Loucy (cell line): ENCODE measurements at regions not wholly inside any gene's neighbourhood (a gene's known extent, or its start where the extent isn't known, plus 50 kb on each side); places are given as distances from the start of the nearest gene placed in this dataset.

Experiments
- H2AFZ ChIP-seq: fragments of 200-600 bp; sonication (generic); 2 replicates; pipeline ENCODE4 v1.6.0; 2016; ENCODE audit warnings: antibody characterized with exemption, mild to moderate bottlenecking, low read length, moderate library complexity
- H3F3A ChIP-seq: fragments of 200-600 bp; 2 replicates; pipeline ENCODE4 v1.6.0; 2016; ENCODE audit warnings: antibody characterized with exemption, low read depth, mild to moderate bottlenecking
- H3K27me3 ChIP-seq: fragments of 200-600 bp; sonication (generic); 2 replicates; pipeline ENCODE4 v1.6.1; 2014; ENCODE audit warnings: low read length, mild to moderate bottlenecking; ENCODE audit not compliant: insufficient read depth, poor library complexity, severe bottlenecking
- H3K36me3 ChIP-seq: fragments of 200-600 bp; sonication (generic); 2 replicates; pipeline ENCODE4 v1.6.1; 2016; ENCODE audit warnings: low read length; ENCODE audit not compliant: insufficient read depth
- H3K4me1 ChIP-seq: fragments of 200-600 bp; sonication (generic); 2 replicates; pipeline ENCODE4 v1.5.1; 2014; ENCODE audit warnings: low read length, mild to moderate bottlenecking; ENCODE audit not compliant: insufficient read depth, poor library complexity, severe bottlenecking
- H3K4me2 ChIP-seq: fragments of 200-600 bp; sonication (generic); 2 replicates; pipeline ENCODE4 v1.6.0; 2014; ENCODE audit warnings: antibody characterized with exemption, low read length, low read depth, mild to moderate bottlenecking; ENCODE audit not compliant: poor library complexity, severe bottlenecking
- H3K4me3 ChIP-seq: fragments of 200-600 bp; sonication (generic); 2 replicates; pipeline ENCODE4 v1.5.1; 2014; ENCODE audit warnings: low read length, mild to moderate bottlenecking, mixed read lengths; ENCODE audit not compliant: poor library complexity, severe bottlenecking
- H3K79me2 ChIP-seq: fragments of 200-600 bp; sonication (generic); 2 replicates; pipeline ENCODE4 v1.6.1; 2014; ENCODE audit warnings: low read length; ENCODE audit not compliant: insufficient read depth
- H3K9ac ChIP-seq: fragments of 200-600 bp; sonication (generic); 2 replicates; pipeline ENCODE4 v1.6.0; 2014; ENCODE audit warnings: mild to moderate bottlenecking, low read depth, low read length, moderate library complexity; ENCODE audit not compliant: poor library complexity, severe bottlenecking
- H3K9me2 ChIP-seq: fragments of 200-600 bp; sonication (generic); replicated peaks from 2 replicates; pipeline ENCODE4 v1.6.1; 2016; ENCODE audit warnings: low read depth, low read length, mixed read lengths
- H3K9me3 ChIP-seq: fragments of 200-600 bp; sonication (generic); 2 replicates; pipeline ENCODE4 v1.6.1; 2014; ENCODE audit warnings: mild to moderate bottlenecking, antibody characterized with exemption, low read length, low read depth; ENCODE audit not compliant: insufficient read depth
- H4K20me1 ChIP-seq: fragments of 200-600 bp; sonication (generic); 2 replicates; pipeline ENCODE4 v1.6.0; 2014; ENCODE audit warnings: antibody characterized with exemption, low read length, mild to moderate bottlenecking; ENCODE audit not compliant: insufficient read depth, poor library complexity, severe bottlenecking
- EZH2phosphoT487 ChIP-seq: fragments of 200-600 bp; IDR thresholded peaks from 2 replicates; pipeline ENCODE4 v1.6.1; 2018; ENCODE audit warnings: antibody characterized with exemption, mild to moderate bottlenecking, moderate library complexity, borderline replicate concordance
- TF ChIP-seq, protein P1 (sequence below): fragments of 200-600 bp; sonication (generic); conservative IDR thresholded peaks from 2 replicates; pipeline ENCODE4 v1.5.1; 2014; ENCODE audit warnings: mild to moderate bottlenecking, antibody characterized with exemption, low read length

DNA sequence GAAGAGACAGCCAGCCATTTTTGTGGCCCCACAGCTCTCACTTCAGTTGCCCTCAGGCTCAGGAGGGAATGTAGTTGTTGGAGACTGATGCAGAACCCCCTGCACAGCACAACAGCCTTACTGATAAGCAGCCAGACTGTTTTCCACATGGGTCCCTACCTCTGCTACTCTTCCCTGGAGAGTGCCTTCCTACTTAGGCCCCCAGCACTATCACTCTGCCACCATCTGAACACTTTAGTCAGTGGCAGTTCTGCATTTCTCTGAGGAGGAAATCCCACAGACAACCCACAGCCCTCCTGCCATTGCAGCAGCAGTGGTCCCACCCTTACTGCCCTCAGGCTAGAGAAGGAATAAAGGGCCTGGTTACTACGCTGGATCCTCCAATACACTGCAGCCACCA is 61.8 kb upstream of the PTPRD start:
- H3K9me2 ChIP-seq, result no peaks in the 10 kb centered on the region
- no peaks in the 10 kb centered on the region for H3K4me1 ChIP-seq

DNA sequence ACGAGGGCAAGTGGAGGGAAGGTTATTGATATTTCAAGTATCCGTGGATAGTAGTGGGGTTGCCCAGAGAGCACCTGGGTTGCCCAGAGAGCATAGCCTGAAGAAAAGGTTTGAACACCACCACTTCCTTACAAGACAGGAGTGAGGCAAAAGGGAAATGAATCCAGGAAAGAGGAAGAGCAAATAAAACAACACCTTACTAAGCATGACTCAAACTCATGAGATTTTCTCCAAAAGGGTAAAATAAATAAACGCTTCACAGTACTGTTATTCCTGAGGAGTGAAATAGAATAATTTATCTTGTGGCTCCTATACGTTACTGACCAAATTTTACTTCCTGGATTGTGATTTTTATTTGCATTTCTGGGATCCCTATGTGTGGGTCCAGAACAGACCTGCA is 65.2 kb upstream of the PTPRD start:
- H3K4me1 ChIP-seq, result no peaks in the 10 kb centered on the region
- H3K36me3 ChIP-seq, result no peaks in the 10 kb centered on the region
- no peaks in the 10 kb centered on the region for H3K79me2 ChIP-seq
- H3K9ac ChIP-seq, result no peak overlapping the region
- no peak overlapping the region for H2AFZ ChIP-seq
- H3K4me3 ChIP-seq, result no peak overlapping the region
- no peak overlapping the region for H3K4me2 ChIP-seq
- H3F3A ChIP-seq, result no peaks in the 10 kb centered on the region
- H3K9me3 ChIP-seq, result no peaks in the 10 kb centered on the region
- no peaks in the 10 kb centered on the region for H3K27me3 ChIP-seq
- no peaks in the 10 kb centered on the region for H3K9me2 ChIP-seq
- no peaks in the 10 kb centered on the region for H4K20me1 ChIP-seq
- no peak for TF ChIP-seq EZH2phosphoT487
- TF ChIP-seq, protein P1, sequence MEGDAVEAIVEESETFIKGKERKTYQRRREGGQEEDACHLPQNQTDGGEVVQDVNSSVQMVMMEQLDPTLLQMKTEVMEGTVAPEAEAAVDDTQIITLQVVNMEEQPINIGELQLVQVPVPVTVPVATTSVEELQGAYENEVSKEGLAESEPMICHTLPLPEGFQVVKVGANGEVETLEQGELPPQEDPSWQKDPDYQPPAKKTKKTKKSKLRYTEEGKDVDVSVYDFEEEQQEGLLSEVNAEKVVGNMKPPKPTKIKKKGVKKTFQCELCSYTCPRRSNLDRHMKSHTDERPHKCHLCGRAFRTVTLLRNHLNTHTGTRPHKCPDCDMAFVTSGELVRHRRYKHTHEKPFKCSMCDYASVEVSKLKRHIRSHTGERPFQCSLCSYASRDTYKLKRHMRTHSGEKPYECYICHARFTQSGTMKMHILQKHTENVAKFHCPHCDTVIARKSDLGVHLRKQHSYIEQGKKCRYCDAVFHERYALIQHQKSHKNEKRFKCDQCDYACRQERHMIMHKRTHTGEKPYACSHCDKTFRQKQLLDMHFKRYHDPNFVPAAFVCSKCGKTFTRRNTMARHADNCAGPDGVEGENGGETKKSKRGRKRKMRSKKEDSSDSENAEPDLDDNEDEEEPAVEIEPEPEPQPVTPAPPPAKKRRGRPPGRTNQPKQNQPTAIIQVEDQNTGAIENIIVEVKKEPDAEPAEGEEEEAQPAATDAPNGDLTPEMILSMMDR, result no peak

More for the DNA sequence above, 61.8 kb upstream of the PTPRD start:
- no peak overlapping the region for H2AFZ ChIP-seq
- H3K4me2 ChIP-seq, result no peak overlapping the region
- H3K27me3 ChIP-seq, result no peaks in the 10 kb centered on the region
- H3F3A ChIP-seq, result no peaks in the 10 kb centered on the region
- no peaks in the 10 kb centered on the region for H4K20me1 ChIP-seq
- H3K9me3 ChIP-seq, result no peaks in the 10 kb centered on the region
- TF ChIP-seq EZH2phosphoT487, result no peak
- no peak overlapping the region for H3K9ac ChIP-seq
- no peak overlapping the region for H3K4me3 ChIP-seq
- H3K36me3 ChIP-seq, result no peaks in the 10 kb centered on the region
- H3K79me2 ChIP-seq, result no peaks in the 10 kb centered on the region

DNA sequence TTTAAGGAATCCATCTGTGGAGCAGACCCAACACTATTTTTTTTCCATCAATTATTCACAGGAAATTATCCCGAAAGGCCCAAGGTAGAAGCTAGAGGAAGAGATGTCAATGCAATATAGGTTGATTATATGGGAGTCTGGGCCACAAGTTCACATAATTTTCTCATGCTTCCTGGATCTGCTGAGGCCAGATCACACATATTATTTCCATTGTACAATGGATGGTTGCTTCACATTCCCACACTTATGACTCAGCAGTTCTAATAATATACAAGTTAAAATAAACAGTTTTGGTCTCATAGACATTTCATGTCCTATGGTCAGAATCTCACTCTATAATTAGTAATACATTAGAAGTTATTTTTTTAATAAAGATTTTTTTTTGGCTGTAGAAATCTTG is 66.0 kb upstream of the PTPRD start:
- H3K9me2 ChIP-seq, result no peaks in the 10 kb centered on the region
- H3K4me1 ChIP-seq, result no peaks in the 10 kb centered on the region
- TF ChIP-seq EZH2phosphoT487, result no peak
- TF ChIP-seq, protein P1, result no peak
- no peaks in the 10 kb centered on the region for H3K36me3 ChIP-seq
- H2AFZ ChIP-seq, result no peak overlapping the region
- H3K9me3 ChIP-seq, result no peaks in the 10 kb centered on the region
- no peak overlapping the region for H3K4me2 ChIP-seq
- H3F3A ChIP-seq, result no peaks in the 10 kb centered on the region
- no peak overlapping the region for H3K4me3 ChIP-seq
- no peaks in the 10 kb centered on the region for H4K20me1 ChIP-seq
- no peak overlapping the region for H3K9ac ChIP-seq
- H3K27me3 ChIP-seq, result no peaks in the 10 kb centered on the region
- no peaks in the 10 kb centered on the region for H3K79me2 ChIP-seq

DNA sequence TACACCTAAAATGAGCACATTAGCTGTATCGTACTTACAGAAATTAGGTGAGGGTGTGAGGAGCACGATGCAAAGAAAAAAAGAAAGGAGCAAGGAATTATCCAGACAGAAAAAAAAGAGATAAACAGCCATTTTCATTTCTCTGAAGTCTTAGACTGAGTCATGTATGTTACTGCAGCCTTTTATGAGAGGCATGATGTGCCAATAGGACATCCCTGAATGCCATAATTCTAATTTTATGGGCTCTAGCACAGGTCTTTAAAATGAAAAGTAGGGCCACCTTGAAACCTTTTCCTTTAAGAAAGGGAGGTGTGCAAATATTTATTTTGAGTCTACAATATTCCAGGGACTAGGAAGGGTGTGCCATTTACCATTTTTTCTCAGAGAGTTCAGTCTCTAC is 74.1 kb upstream of the PTPRD start:
- no peaks in the 10 kb centered on the region for H4K20me1 ChIP-seq
- H3K4me2 ChIP-seq, result no peak overlapping the region
- H3F3A ChIP-seq, result no peaks in the 10 kb centered on the region
- H3K27me3 ChIP-seq, result no peaks in the 10 kb centered on the region
- no peaks in the 10 kb centered on the region for H3K36me3 ChIP-seq
- H3K9ac ChIP-seq, result no peak overlapping the region
- no peak overlapping the region for H2AFZ ChIP-seq
- no peaks in the 10 kb centered on the region for H3K9me2 ChIP-seq
- TF ChIP-seq, protein P1, result no peak
- TF ChIP-seq EZH2phosphoT487, result no peak
- H3K79me2 ChIP-seq, result no peaks in the 10 kb centered on the region
- H3K9me3 ChIP-seq, result no peaks in the 10 kb centered on the region
- H3K4me3 ChIP-seq, result no peak overlapping the region
- no peaks in the 10 kb centered on the region for H3K4me1 ChIP-seq
